ENCODE measurements at regions not wholly inside any gene's neighbourhood (a gene's known extent, or its start where the extent isn't known, plus 50 kb on each side); places are given as distances from the start of the nearest gene placed in this dataset.
"Not testable (repeated sequence)": the region's sequence is repeated elsewhere in the genome, so short reads cannot be mapped to it uniquely, and the experiment has no call there.

- no peak overlapping the region for H3K27ac Mint-ChIP-seq
Measured at GRCh38 chr6:94584211-94584610, 993.1 kb upstream of the MANEA start.

GRCh38 chr6:94570581-94570980 lies 1006.8 kb upstream of the MANEA start:
- ATAC-seq (replicated peaks in 1 of 2) = no peak
- H3K4me1 Mint-ChIP-seq (ENCODE audit: low read depth) = no peaks in the 10 kb centered on the region
- H3K4me3 Mint-ChIP-seq = no peak overlapping the region
- H3K9me3 Mint-ChIP-seq = peaks cover 3 to 8% of the 10 kb centered on the region in 2 donors
- DNase-seq = no peak
- H3K27me3 Mint-ChIP-seq (ENCODE audit: low read depth) = no peaks in the 10 kb centered on the region
- H3K36me3 Mint-ChIP-seq (ENCODE audit: insufficient read depth in 2 of 2) = no peaks in the 10 kb centered on the region
- no peak overlapping the region for H3K27ac Mint-ChIP-seq

More at GRCh38 chr6:94584211-94584610, 993.1 kb upstream of the MANEA start:
- Mint-ChIP-seq H3K4me1 (ENCODE audit: low read depth) (no peaks in the 10 kb centered on the region), H3K27me3 (ENCODE audit: low read depth) (no peaks in the 10 kb centered on the region), H3K9me3 (peaks cover 0 to 2% of the 10 kb centered on the region in 2 donors), H3K36me3 (ENCODE audit: insufficient read depth in 2 of 2) (no peaks in the 10 kb centered on the region), H3K4me3 (no peak overlapping the region)
- DNase-seq (no peak), ATAC-seq (replicated peaks in 1 of 2) (no peak)

GRCh38 chr6:94562846-94563245 lies 1014.5 kb upstream of the MANEA start:
- H3K27me3 Mint-ChIP-seq (ENCODE audit: low read depth) = no peaks in the 10 kb centered on the region
- H3K4me3 Mint-ChIP-seq = no peak overlapping the region
- no peaks in the 10 kb centered on the region for H3K4me1 Mint-ChIP-seq (ENCODE audit: low read depth)
- DNase-seq = no peak
- peaks cover 0 to 5% of the 10 kb centered on the region in 2 donors for H3K36me3 Mint-ChIP-seq (ENCODE audit: insufficient read depth in 2 of 2)
- no peak for ATAC-seq (replicated peaks in 1 of 2)
- no peak overlapping the region for H3K27ac Mint-ChIP-seq
- H3K9me3 Mint-ChIP-seq = peaks cover 6 to 10% of the 10 kb centered on the region in 2 donors

- no peaks in the 10 kb centered on the region for H3K4me1 Mint-ChIP-seq (ENCODE audit: low read depth)
- H3K36me3 Mint-ChIP-seq (ENCODE audit: insufficient read depth in 2 of 2) = peaks cover 0 to 8% of the 10 kb centered on the region in 2 donors
- no peaks in the 10 kb centered on the region for H3K27me3 Mint-ChIP-seq (ENCODE audit: low read depth)
Measured at GRCh38 chr6:94559829-94560537, 1017.4 kb upstream of the MANEA start.

GRCh38 chr6:94557207-94557606 lies 1020.1 kb upstream of the MANEA start:
- H3K4me3 Mint-ChIP-seq; H3K36me3 Mint-ChIP-seq (ENCODE audit: insufficient read depth in 2 of 2); DNase-seq; H3K4me1 Mint-ChIP-seq (ENCODE audit: low read depth); ATAC-seq (replicated peaks in 1 of 2); H3K27ac Mint-ChIP-seq; H3K27me3 Mint-ChIP-seq (ENCODE audit: low read depth): not testable (repeated sequence)
- H3K9me3 Mint-ChIP-seq = peaks cover 7 to 12% of the 10 kb centered on the region in 2 donors

More at GRCh38 chr6:94559829-94560537, 1017.4 kb upstream of the MANEA start:
- Mint-ChIP-seq H3K27ac (no peak overlapping the region), H3K4me3 (no peak overlapping the region), H3K9me3 (peaks cover 6 to 12% of the 10 kb centered on the region in 2 donors)
- no peak for DNase-seq
- no peak for ATAC-seq (replicated peaks in 1 of 2)

- Mint-ChIP-seq H3K4me1 (ENCODE audit: low read depth) (no peaks in the 10 kb centered on the region), H3K27ac (no peak overlapping the region), H3K4me3 (no peak overlapping the region), H3K9me3 (peaks cover 5 to 7% of the 10 kb centered on the region in 2 donors), H3K36me3 (ENCODE audit: insufficient read depth in 2 of 2) (no peaks in the 10 kb centered on the region), H3K27me3 (ENCODE audit: low read depth) (no peaks in the 10 kb centered on the region)
- ATAC-seq (replicated peaks in 1 of 2) (no peak), DNase-seq (no peak)
Measured at GRCh38 chr6:94548201-94548600, 1029.1 kb upstream of the MANEA start.

GRCh38 chr6:94535798-94536197 lies 1041.5 kb upstream of the MANEA start:
- Mint-ChIP-seq H3K4me3 (no peak overlapping the region), H3K27me3 (ENCODE audit: low read depth) (no peaks in the 10 kb centered on the region), H3K9me3 (peaks cover 8 to 15% of the 10 kb centered on the region in 2 donors), H3K4me1 (ENCODE audit: low read depth) (no peaks in the 10 kb centered on the region), H3K27ac (no peak overlapping the region), H3K36me3 (ENCODE audit: insufficient read depth in 2 of 2) (peaks cover 0 to 5% of the 10 kb centered on the region in 2 donors)
- no peak for ATAC-seq (replicated peaks in 1 of 2)
- DNase-seq = no peak

GRCh38 chr6:94511502-94512088 lies 1065.7 kb upstream of the MANEA start:
- ATAC-seq (replicated peaks in 1 of 2) (no peak), DNase-seq (no peak)
- Mint-ChIP-seq H3K27ac (no peak overlapping the region), H3K36me3 (ENCODE audit: insufficient read depth in 2 of 2) (no peaks in the 10 kb centered on the region), H3K27me3 (ENCODE audit: low read depth) (no peaks in the 10 kb centered on the region), H3K4me3 (no peak overlapping the region), H3K9me3 (peaks cover 2 to 6% of the 10 kb centered on the region in 2 donors), H3K4me1 (ENCODE audit: low read depth) (no peaks in the 10 kb centered on the region)

GRCh38 chr6:94510877-94511276 lies 1066.5 kb upstream of the MANEA start:
- Mint-ChIP-seq H3K4me3 (no peak overlapping the region), H3K4me1 (ENCODE audit: low read depth) (no peaks in the 10 kb centered on the region), H3K36me3 (ENCODE audit: insufficient read depth in 2 of 2) (no peaks in the 10 kb centered on the region), H3K27me3 (ENCODE audit: low read depth) (no peaks in the 10 kb centered on the region), H3K9me3 (peaks cover 0 to 4% of the 10 kb centered on the region in 2 donors), H3K27ac (no peak overlapping the region)
- DNase-seq (no peak), ATAC-seq (replicated peaks in 1 of 2) (no peak)

- no peak overlapping the region for H3K27ac Mint-ChIP-seq
- DNase-seq (no peak), ATAC-seq (replicated peaks in 1 of 2) (no peak)
- H3K36me3 Mint-ChIP-seq (ENCODE audit: insufficient read depth in 2 of 2) = no peaks in the 10 kb centered on the region
- H3K9me3 Mint-ChIP-seq = no peaks in the 10 kb centered on the region
- no peaks in the 10 kb centered on the region for H3K27me3 Mint-ChIP-seq (ENCODE audit: low read depth)
- H3K4me3 Mint-ChIP-seq = no peak overlapping the region
- no peaks in the 10 kb centered on the region for H3K4me1 Mint-ChIP-seq (ENCODE audit: low read depth)
Measured at GRCh38 chr6:94501516-94501915, 1075.8 kb upstream of the MANEA start.

GRCh38 chr6:94498099-94498498 lies 1078.7 kb upstream of the EPHA7 start:
- Mint-ChIP-seq H3K36me3 (ENCODE audit: insufficient read depth in 2 of 2) (no peaks in the 10 kb centered on the region), H3K4me3 (no peak overlapping the region), H3K27ac (no peak overlapping the region), H3K27me3 (ENCODE audit: low read depth) (no peaks in the 10 kb centered on the region), H3K9me3 (peaks cover 0 to 1% of the 10 kb centered on the region in 2 donors), H3K4me1 (ENCODE audit: low read depth) (no peaks in the 10 kb centered on the region)
- ATAC-seq (replicated peaks in 1 of 2) (no peak), DNase-seq (no peak)

GRCh38 chr6:94494500-94494899 lies 1075.1 kb upstream of the EPHA7 start:
- Mint-ChIP-seq H3K9me3 (peaks cover 1 to 2% of the 10 kb centered on the region in 2 donors), H3K27ac (no peak overlapping the region), H3K4me3 (no peak overlapping the region), H3K4me1 (ENCODE audit: low read depth) (no peaks in the 10 kb centered on the region), H3K27me3 (ENCODE audit: low read depth) (no peaks in the 10 kb centered on the region), H3K36me3 (ENCODE audit: insufficient read depth in 2 of 2) (no peaks in the 10 kb centered on the region)
- DNase-seq = no peak
- ATAC-seq (replicated peaks in 1 of 2) = no peak

GRCh38 chr6:94487371-94487770 lies 1068.0 kb upstream of the EPHA7 start:
- no peak overlapping the region for H3K27ac Mint-ChIP-seq

More at GRCh38 chr6:94487371-94487770, 1068.0 kb upstream of the EPHA7 start:
- no peaks in the 10 kb centered on the region for H3K27me3 Mint-ChIP-seq (ENCODE audit: low read depth)
- H3K4me1 Mint-ChIP-seq (ENCODE audit: low read depth) = no peaks in the 10 kb centered on the region
- H3K4me3 Mint-ChIP-seq = no peak overlapping the region
- H3K9me3 Mint-ChIP-seq = peaks cover 1% of the 10 kb centered on the region in 2 donors
- DNase-seq (no peak), ATAC-seq (replicated peaks in 1 of 2) (no peak)
- no peaks in the 10 kb centered on the region for H3K36me3 Mint-ChIP-seq (ENCODE audit: insufficient read depth in 2 of 2)

Data from activated T-cell treated with anti-CD3 and anti-CD28 coated beads, Interleukin-2, amount 50 U/mL, for 72 hours (primary cell).